8988T (cell line): ENCODE measurements at regions not wholly inside any gene's neighbourhood (a gene's known extent, or its start where the extent isn't known, plus 50 kb on each side); places are given as distances from the start of the nearest gene placed in this dataset.
"Not testable (repeated sequence)": the region's sequence is repeated elsewhere in the genome, so short reads cannot be mapped to it uniquely, and the experiment has no call there.

Experiments
- DNase-seq: peaks from one replicate; pipeline ENCODE4 v3.0.0; 2011

DNA sequence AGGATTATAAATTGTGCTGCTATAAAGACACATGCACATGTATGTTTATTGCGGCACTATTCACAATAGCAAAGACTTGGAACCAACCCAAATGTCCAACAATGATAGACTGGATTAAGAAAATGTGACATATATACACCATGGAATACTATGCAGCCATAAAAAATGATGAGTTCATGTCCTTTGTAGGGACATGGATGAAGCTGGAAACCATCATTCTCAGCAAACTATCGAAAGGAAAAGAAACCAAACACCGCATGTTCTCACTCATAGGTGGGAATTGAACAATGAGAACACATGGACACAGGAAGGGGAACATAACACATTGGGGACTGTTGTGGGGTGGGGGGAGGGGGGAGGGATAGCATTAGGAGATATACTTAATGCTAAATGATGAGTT, 67.8 kb upstream of the ETV3 start:
- DNase-seq, result not testable (repeated sequence)

DNA sequence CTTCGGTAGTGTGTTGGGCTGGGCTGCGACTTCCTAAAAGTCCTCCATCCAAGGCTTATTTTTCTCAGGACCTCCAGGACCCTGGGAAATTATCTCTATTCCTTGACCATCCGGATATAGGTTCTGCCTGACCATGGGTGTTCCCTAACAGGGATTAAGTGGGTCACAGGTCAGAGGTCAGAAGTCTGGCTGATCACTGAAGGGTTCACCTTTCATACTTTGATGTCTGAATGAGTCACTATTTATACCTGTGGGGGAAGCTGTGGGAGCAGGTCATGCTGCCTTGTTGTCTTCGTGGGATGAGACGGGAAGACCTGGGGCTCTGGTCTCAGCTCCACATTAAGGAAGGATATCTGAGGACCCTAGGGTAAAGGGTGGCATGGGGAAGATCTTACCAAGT, 65.0 kb upstream of the ETV3 start:
- DNase-seq, result no peak

DNA sequence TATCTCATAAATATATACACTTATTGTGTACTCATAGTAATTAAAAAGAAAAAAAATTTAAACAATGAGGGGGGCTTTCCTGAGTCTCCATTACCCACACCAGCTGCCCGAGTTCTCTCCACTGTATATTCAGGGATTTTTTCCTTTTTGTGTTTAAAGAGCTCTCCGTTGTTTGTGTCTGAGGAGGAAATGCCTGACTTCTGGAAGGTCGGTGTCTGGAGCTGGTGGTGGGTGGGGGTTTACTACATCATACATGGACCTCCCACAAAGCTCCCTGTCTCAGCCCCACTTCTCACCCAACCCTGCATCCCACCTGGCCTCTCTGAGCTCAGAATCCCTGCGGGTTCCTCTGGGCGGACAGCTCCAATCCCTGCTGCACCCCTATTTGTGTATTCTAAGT, 64.1 kb upstream of the ETV3 start:
- DNase-seq, result no peak

DNA sequence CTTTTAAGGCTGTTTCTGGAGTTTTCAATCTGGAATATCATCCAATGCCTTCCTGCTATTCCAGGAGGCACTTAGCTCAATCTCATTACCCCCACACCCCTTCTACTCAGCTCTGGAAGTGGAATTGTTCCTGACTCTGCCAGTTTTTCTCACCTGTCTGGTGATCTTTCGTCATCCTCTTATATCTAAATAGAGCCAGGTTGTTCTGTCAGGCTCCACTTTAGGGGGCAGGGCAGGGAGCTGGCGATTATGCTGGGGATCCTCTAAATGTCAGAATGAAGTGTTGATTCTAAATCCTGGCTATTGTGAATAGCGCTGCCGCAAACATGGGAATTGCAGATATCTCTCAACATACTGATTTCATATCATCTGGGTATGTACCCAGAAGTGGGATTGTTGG, 63.6 kb upstream of the ETV3 start:
- no peak for DNase-seq

DNA sequence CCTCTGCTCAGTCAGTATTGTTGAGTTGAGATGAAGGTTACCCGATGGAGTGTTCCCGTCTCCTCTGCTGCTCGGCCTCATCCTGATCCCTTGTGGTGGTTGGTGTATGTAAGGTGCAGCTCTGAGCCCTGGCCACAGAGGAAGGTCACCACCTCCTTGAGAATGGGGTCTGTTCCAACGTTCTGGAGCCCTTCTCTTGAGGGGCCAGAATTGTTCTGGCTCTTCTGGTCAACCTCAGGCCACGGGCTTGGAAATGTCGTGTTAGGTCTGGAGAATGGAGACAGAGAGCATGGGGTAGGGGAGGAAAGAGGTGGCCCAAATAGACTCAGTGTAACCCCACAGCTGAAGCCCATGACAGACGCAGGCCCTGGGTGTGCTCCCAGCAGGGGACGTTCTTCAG, 62.3 kb upstream of the ETV3 start:
- no peak for DNase-seq

DNA sequence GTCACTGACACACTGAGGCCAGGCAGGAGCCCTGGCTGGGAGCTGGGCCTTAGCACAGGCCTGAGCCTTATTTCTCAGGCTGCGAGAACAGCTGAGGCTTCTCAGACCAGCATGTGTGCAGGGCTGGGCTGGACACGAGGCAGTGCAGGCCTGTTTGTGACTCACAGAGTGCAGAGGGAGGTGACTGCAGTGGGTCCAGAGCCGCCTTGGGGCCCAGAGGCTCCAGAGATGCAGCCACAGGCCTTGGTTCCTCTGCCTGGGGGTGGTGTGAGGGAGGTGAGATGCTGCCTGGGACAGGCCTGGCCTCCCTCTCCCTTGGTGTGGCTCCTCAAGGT, 61.2 kb upstream of the ETV3 start:
- no peak for DNase-seq

DNA sequence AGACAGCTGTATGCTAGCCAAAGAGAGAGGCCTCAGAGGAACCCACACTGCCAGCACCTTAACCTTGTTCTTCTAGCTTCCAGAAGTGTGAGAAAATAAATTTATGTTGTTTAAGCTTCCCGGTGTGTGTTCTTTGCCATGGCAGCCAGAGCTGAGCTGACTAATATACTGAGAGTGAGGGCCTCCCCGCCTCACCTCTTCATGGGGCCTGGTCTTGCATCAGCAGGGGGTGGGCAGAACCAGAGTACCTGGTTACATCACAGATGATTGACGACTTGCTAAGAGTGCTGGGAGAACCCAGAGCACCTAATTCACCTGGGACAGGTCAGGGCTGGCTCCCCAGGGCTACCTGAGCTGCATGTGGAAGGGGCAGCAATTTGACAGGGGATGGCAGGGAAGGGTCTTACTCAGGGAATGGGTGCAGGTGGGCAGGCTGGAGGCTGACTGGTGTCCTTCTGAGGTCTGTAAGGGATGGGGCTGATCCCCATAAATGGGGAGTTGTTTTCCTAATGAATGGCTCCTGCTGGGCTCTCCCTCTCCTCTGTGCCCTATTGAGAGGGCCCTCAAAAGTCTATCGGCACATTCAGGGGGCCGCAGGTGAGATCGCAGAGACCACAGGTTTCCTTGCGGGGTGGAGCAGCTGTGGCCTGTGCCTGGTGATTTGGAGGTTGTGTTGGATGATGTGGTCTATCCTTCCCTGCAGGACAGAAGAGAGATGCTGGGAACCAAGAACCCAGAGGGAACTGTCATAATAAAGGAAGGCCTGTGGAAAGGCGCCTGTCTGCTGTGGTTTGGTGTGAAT, 60.6 kb upstream of the ETV3 start:
- DNase-seq, result no peak

DNA sequence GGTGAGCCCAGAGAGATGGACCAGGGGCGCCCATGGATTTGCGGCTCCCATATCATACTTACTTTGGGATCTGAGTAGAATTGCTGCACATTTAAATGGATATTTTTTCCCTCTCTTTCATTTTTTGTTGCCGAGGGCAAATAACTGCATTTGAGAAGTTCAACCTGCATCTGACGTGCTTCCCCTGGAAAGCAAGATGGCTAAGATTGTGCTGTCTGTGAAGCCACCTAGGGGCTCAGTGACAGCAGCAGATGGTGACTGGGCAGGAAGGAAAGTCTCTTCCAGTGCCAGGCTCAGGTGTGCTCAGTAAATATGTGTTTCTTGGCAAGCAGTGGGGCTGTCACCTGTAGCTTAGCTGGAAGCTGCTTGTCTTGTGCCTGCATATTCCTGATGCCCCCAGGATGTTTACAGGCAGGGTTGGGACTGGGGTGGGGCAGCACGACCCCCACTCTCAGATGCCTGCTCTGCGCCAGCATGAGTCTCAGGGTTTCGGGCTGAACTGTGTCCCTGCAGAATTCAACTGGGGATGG, 59.8 kb upstream of the ETV3 start:
- no peak for DNase-seq

DNA sequence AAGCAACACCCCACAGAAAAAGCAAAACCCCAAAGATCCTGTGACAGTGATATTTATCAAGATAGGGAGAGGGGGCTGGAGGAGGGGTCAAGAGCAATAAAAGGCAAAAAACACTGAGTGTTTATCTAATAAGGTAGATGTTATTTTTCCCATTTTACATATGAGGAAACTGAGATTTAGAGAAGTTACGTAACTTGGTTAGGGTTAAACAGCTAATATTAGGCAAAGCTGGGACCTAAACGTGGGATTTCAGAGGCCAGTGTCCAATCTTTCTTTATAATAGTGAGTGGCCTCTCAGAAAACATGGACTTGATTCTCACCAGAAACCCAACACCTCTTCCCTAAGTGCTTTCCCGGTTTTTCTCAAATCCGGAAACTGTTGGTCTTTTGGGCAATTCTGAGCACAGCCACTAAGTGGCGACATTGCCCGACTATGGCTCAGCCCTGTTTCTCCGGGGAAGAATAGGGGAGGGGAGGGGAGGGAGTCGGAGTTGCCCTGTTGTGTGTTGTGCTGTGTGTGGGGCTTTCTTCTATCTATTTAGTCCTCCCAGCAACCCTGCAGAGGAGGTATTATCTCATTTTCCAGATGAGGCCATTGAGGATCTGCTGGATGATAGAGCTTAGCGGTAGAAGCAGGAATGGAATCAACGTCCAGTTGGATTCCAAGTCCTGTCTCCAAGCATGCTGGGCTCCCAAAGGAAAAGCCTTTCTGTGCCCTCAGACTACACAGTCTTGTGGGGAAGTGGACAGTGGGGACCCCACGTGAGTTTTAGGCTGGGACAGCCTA, 58.7 kb upstream of the ETV3 start:
- DNase-seq, result not testable (repeated sequence)

DNA sequence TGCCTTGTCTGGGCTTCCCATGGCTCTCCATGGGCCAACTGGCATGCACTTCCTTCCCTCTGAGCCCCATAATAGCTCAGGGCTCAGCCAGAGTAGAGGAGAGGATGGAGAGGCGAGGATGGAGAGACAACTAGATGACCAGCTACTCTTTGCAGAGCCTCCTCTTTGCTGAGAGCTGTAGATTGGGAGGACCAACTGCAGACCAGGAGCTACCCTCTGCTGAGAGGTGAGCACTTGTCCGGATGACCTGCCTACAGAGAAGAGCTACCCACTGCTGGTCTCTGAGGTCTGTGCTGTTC, 58.0 kb upstream of the ETV3 start:
- no peak for DNase-seq

DNA sequence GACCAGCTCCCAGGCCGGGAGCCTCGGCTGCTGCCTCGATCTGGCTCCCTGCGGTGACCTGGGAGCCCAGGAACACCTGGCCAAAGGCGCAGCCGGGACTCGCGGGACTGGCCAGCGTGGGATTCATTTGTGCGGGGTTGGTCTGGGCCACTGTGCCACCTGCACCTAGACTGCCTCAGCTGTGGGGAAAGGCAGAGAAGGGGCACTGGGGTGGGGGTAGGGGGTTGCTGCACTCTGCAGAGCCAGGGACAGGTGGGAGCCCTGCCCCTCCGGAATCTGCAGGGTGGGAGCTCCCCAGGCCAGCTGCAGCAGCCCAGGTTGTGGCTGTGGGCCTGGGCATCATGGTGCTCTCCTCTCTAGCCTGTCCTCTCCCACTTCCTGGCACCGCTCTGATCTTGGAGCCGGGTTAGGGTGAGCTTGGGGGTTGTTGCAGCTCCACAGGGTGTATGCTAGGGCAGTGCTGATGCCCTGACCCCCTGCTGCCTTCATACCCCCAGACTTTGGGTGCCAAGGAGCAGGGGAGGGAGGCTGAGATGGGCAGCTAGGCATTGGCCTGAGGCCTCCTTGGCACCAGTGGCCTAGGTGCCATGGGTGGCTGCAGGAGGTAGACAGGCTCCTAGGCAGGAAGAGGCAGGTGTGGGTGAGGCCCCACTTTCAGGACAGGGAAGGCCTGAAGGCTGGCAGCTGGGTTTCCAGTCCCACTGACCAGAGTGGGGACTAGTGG, 57.5 kb upstream of the ETV3 start:
- no peak for DNase-seq

DNA sequence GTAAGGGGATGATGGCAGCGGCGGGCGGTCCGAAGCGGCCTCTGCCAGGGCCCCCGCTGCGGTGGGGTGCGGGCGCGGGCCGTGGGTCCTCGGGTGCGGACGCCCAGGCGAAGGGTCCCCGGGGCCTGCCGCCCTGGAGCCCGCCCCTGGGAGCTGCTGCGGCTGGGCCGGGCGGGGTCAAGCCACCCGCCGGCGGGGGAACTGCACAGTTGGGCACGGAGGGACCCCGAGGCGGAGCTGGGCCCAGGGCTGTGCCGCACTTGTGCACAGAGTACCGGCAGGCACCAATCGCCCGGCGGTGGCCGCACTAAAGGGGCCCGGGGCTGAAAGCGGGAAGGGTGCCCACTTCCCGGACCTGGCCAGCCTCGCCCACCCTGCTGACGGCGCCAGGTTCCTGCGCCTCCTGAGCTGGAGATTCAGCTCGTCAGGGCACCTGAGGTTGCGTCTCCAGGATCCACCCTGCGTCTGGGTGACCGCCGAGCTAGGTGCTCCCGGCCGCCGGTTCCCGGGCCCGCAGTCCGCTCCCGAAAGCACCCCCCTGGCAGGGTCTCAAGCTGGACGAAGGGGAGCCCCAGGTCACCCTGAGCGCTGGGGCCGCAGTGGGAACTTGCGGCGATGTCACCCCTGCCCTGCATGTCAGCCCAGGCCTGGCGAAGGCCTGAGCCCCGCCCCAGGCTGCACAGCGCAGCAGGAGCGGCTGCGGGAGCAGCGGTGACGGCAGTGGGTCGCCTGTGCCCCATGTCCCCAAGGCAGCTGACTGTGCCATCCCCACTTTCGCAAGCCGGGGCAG, 56.7 kb upstream of the ETV3 start:
- DNase-seq, result no peak

DNA sequence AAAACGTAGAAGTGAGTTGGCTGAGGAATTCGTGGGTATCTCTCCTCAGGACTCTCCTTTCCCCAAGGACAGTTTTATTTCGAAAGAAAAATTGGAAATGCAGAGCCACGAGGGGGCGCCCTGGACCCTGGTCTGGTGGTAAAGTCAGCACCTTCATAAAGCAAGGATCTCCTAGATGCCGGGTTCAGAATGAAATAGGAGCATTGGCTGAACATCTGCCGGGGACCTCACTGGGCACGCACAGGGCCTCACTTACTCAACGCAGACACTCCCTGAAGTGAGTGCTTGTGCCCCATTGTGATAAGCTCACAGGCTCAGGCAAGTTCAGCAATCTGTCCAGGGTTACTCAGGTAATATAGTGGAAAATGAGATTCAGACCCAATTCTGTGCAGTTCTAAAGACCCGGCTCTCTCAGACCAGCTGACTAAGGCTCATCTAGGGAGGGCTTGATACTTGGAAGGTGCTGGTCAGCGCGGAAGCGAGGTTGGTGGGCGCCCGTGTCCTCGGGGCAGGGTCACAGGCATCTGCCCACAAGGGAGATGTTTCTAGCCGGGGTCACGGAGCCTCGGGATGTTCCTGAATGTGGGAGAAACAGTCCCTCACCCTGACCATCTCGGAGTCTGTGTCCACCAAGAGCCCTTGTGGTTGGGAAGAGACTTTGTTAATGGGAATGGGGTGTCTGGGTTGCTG, 55.7 kb upstream of the ETV3 start:
- DNase-seq, result peak; percentile 66

DNA sequence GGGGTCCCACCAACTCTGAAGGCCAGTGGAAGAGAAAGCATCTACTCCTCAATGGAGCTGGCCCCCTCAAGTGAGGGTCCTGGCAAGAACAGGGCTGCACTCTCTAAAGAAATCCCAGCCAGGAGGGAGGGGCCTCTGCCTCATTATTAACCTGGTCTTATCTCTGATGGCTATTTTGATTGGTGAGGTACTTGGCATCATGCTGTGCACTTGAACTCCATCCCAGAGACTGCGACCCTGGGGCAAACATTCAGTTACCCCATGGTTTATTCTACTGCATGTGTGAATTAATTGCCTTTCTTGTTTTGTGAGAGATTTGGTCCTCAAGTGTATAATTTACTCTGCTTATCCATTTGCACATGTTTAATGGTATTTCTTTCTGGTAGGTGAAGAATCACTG, 55.0 kb upstream of the ETV3 start:
- DNase-seq, result no peak

DNA sequence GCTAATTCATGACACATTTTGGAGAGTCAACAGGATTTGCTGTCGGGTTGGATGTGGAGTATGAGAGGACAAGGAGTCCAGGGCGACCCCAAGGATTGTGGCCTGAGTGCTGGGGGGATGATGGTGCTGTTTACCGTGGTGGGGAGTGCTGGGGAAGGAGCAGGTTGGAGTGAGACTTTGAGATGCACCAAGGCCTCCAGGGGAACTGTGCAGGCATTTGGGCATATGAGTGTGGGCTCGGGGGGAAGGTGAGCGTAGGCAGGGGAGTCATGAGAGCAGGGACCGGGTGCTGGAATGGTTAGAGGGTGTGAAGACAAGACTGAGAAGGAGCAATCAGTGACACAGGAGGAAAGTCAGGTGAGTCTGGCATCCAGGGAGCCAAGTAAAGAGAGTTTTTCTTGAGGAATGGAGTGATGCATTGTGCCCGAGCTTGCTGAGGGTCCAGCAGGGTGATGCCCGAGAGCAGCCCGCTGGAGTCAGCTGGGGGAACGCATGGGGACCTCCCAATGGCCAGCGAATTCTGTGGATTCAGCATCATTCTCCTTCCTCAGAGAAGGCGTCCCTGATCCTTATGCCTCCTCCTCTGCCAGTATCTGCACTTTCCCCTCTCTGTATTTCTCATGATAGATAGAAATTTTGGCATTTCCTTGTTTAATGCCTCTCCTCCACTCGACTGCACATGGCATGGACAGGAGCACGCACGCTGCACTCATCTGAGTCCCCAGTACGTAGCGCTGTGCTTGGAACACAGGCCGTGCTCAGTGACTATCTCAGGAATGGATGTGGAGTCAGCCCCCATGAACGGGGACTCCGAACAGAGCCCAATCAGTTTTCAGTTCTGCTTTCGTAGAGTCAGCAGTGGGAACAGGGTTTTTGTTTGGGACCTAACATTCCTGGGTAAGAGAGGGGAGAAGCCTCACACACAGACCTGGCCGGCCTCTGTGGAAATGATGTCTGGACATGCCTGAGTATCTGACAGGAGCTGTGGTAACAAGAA, 52.1 kb upstream of the ETV3 start:
- DNase-seq, result no peak

DNA sequence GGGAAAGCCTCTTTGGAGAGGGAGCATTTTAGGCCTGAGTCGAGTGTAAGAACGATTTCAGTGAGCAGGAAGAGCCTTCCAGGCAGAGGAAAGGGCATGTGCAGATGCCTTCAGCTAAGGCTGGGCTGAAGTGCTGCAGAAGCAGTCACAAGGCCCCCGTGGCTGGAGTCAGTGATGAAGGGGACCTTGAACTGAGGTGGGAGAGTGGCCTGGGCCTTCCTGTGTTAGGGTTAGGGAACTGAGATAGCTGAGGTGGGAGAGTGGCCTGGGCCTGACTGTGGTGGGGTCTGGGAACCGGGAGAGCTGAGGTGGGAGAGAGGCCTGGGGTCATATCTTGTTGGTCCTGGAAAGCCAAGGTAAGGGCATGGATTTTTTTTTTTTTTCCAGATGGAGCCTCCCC, 50.9 kb upstream of the ETV3 start:
- DNase-seq, result no peak
